ENCODE measurements at regions not wholly inside any gene's neighbourhood (a gene's known extent, or its start where the extent isn't known, plus 50 kb on each side); places are given as distances from the start of the nearest gene placed in this dataset.
"Not testable (repeated sequence)": the region's sequence is repeated elsewhere in the genome, so short reads cannot be mapped to it uniquely, and the experiment has no call there.

DNA sequence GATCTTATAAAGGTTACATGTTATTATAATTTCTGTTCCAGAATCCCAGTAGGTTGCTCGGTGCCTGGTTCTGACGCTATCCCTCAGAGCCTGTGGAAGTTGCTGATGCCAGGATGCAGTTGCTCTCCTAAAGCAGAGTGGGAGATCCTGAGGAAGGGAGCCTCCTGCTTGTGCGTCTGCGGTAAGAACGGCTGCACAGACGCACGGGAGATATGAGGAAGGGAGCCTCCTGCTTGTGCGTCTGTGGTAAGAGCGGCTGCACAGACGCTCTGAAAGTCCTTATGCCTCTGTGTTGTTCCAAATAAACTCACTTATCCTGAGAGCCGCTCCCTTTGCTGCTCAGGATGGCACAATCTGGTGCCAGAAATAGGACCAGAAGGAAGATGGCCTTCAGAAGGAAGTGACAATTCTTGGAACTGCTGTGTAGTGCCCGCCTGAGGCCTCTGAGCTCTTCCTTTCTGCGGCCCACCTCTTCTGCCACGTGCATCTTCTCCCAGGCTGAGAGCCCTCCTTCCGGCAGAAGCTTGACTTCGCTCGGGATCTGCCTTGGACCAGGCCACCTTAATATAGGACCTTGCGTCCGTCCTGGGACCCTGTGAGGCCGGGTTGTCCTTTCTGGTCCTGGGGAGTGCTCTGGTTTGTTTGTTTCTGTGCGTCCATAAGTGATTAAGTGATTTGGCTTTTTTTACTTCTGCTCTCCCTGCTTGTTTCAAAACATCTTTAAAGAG is 89.5 kb downstream of the RTP5 start:
- no peak for DNase-seq (ENCODE audit: low spot score)

DNA sequence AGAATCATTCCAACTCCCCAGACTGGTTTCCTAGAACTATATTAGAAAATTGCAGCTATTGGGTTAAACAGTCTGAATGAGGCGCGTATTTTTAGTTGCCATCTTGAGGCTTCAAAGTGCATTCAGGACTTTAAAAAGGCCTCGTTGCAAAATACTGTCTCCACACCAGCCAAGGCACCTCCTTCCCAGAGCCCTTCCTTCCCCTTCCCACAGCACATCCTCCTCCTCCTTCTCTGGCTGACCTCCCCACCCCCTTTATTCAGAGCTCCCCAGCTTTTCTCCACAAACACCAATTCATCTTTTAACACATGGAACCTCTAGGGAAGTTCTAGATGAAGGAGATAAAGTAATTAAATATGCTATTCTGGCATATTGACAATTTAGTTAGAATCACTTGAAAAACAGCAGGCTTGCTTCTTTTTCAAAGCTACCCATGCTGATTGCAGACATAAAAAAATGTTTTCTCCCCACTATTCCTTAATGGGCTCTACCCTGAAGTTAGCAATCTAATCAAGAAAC is 90.3 kb downstream of the RTP5 start:
- DNase-seq (ENCODE audit: low spot score), result no peak

DNA sequence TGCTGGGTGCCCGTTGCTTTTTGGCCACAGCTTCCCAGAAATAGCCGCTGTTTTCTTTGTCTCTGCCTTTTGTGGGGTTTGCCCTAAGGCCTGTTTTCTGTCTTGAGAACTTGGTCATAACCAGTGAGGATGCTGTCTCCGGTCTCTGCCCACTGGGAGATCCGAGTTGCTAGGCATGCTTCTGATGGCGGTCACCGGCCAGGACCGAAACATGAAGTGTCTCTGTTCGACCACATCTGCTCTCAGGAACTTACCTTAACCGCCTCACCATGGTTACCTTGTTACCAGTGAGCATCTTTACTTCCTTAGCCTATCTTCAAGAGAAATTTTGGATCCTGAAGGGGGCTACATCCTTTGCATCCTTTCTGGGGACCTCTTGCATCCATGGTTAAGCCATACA is 91.9 kb downstream of the RTP5 start:
- DNase-seq (ENCODE audit: low spot score), result no peak

DNA sequence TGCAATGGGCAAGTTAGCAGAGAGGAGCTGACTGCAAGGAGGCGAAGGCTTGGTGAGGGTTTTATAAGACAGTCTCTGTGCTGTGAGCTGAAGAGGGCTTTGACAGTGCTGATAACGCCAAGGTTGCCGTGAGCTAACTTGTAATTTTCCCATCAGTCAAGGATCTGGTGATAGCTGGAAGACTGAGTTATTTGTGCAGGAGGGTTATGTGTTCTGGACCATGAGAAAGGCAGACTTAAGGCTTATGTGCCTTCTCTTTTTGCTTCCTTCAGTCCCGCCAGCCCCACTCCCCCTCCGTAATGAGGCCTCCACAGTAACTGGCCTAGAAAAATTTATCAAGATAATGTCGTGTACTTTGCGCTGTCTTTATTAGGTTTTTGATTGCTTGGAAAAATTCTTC is 94.6 kb downstream of the RTP5 start:
- no peak for DNase-seq (ENCODE audit: low spot score)

DNA sequence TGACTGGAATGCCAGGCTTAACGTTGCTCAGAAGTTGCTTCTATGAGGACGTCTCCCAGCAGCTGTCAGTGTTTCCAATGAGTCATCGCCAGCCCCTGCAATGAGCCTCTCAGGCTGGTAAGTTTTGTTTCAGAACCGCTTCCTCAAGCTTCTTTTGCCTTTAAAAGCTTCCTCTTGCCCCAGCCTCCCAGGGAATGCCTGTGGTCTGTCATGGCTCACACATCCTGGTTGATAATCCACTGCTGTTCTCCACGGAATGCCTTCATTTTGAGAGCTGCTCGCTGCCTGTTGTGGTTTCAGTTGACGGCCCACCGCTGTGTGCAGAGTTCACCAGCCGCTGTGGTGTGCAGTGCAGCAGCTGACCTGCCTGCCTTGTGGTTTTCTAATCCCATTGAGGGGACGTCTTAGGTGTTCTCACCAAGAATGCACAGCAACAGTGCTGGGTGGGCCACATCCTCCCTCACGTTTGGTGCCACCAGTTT is 96.4 kb downstream of the RTP5 start:
- DNase-seq (ENCODE audit: low spot score), result peak; percentile 47

DNA sequence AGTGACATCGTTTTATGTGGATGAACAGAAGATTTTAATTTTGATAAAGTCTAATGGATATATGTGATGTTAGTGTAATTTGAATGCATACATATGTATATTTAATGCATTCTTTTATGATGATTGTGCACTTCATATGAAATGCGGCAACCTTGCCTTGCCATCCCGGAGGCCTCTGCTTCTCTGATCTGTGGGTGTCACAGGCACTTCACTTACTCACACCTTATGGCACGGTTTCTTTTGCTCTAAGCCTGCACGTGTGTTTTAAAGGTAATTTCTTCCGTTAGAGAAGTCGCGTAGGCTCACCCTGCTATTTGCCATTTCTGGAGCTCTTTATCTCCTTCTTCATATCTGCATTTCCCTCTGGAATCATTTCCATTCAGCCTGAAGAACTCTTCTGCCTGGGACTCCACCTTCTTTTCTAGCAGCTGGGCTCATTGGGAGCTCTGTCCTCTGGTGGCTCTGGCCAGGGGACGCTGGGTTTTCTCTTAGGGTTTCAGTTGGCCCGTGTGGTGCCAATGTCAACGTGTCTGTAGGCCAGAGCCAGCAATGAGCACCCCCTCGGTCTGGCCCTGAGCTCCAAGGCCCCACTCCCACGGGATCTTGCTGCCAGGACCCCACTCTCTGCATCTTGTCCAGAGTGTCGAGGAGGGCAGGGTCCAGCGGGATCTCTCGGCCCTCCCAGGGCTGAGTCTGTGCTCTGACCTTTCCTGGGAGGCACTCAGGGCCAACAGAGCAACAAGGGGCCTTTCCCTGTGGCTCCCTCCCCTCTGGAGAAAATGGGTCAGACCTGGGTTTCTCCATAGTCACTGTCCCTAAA is 97.3 kb downstream of the RTP5 start:
- DNase-seq (ENCODE audit: low spot score), result no peak

DNA sequence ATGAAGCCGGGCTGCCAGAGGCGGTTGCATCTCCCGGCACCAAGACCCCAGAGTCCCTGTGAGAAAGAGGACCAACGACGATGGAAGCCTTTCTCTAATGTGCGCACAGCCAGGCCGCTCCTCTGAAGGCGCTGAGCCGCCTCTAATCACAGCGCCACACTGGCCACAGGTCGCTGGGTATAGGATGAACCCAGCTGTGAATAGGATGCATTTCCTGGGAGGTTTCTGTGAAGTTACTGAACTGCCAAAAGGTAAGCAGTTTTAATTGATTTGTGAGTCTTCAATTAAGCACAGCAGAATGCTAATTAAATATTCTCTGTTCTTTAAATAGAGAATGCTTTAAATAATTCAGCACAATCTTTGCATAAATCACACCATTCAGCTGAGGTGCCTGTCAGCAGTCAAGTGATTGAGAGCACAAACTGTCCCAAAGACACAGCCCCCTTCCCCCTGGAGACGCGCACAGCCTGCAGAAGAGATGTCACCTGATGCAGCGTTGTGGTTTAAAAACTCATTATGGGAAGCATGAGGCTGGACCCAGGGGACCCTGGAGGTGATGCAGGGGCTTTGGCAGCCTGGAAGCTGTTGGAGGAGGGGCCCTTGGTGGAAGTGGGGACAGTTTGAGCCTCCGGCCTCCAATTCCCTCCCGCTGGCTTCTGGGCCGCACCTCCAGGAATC is 98.1 kb downstream of the RTP5 start:
- DNase-seq (ENCODE audit: low spot score), result peak; percentile 53

DNA sequence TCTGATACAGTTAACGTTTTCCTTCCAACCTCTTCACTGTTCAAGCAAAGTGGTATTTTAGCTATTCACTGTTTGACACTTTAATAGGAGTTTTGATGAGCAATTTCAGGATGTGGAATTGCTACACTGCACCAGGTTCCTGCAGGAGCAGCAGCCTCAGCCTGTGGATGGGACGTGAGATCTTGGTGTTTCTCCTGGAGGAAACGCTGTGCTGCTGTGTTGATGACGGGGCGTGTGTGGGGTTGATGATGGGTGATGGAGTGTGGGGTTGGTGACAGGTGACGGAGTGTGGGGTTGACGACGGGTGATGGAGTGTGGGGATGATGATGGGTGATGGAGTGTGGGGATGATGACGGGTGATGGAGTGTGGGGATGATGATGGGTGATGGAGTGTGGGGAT is 98.9 kb downstream of the RTP5 start:
- no peak for DNase-seq (ENCODE audit: low spot score)

DNA sequence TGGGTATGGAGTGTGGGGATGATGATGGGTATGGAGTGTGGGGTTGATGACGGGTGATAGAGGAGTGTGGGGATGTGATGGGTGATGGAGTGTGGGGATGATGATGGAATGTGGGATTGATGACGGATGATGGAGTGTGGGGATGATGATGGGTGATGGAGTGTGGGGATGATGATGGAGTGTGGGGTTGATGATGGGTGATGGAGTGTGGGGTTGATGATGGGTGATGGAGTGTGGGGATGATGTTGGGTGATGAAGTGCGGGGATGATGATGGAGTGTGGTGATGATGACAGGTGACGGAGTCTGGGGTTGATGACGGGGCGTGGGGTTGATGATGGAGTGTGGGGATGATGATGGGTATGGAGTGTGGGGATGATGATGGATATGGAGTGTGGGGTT is 99.7 kb downstream of the RTP5 start:
- not testable (repeated sequence) for DNase-seq (ENCODE audit: low spot score)

DNA sequence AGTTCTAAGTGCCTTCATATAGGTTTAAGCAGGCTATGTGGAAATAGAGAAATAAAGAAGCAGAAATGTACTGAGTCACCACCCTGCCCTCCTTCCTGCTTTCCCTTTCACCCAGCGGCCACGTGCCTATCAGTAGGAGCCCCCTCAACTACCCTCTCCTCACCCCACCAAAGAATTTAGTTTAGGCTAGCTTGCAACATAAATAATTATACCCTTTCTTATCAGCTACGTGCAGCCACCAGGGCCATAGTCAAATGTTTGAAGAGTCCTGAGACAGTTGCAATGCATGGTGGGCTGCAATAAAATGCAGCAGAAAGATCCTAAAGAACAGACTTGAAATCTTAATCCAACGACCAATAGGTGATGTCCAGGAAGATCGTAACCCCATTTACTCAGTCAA is 101.2 kb downstream of the RTP5 start:
- DNase-seq (ENCODE audit: low spot score), result no peak

DNA sequence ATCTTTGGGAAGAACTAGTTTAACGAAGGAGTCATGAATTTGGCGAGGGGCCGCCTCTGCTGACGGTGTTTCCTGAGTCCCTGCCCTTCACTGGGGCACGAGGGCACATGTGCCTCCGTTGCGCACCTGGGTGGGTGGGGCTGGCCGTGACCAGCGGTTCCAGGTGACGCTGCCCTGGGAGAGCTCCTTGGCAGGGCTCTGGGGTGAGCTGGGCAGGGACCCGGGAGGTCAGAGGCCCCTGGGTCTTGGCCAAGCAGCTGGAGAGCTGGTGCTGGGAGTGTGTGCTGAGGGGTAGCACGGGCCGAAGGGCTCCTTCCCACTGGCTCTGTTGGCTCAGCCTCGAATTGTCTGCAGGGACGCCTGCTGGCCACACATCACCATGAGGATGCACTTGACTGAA is 104.6 kb downstream of the RTP5 start:
- no peak for DNase-seq (ENCODE audit: low spot score)

DNA sequence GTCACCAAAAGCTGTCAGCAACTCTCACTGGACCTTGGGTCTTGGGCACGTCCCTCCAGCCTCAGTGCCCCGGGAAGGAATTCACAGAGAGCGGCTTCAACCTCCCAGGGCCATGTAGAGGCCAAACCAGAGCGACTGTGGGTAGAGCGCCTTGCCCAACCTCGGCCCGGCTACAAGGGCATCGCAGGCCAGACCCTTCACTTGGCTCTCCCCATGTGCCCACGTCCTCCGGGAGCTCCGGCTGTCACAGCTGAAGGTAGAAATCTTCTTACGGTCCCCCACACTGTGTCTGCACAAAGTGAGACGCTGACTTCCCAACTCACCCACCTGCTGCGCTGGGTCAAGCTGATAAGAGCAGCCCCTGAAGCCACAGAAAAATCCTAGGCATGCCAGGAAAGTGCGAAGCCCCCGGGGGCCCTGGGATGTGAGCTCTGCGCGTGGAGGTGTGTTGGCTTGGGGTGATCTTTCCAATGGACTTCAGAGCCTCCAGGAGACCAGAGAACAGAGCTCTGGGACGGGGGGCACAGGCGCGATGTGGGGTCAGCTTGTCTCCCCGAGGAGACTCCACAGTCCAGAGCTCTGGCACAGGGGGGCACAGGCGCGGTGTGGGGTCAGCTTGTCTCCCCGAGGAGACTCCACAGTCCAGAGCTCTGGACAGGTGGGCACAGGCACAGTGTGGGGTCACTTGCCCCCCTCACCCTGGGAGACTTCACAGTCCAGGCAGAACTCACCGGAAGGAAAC is 105.5 kb downstream of the RTP5 start:
- no peak for DNase-seq (ENCODE audit: low spot score)

DNA sequence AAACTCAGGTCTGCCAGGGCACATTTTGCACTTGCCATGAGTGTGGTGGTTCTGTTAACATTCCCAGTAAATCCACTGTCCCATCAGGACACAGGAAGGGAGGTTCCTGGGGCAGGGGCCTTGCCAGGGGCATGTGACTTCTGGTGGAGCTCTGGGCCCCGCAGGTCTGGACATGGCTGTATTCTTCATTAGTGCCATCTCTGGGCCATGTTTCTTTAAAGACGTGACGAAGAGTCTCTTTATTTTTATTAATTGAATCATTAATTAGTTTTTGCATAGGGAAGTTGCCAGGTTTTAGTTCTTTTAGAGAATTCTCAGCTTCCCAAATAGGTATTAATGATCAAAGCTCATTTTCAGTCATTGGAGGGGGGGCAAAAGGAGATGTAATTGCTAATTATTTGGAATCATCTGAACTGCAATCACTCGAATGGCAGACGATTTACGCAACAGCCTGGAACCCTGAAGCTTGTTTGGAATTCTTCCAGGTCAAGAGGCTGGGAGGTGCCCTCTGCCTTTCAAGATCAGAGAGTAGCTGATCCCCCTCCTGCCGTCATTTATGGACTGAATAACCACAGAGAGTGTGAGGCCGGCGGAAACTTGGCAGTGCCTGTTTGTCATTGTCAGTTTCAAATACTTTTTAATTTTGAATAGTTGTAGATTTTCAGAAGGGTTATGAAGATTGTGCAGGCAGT is 106.2 kb downstream of the RTP5 start:
- DNase-seq (ENCODE audit: low spot score), result no peak

DNA sequence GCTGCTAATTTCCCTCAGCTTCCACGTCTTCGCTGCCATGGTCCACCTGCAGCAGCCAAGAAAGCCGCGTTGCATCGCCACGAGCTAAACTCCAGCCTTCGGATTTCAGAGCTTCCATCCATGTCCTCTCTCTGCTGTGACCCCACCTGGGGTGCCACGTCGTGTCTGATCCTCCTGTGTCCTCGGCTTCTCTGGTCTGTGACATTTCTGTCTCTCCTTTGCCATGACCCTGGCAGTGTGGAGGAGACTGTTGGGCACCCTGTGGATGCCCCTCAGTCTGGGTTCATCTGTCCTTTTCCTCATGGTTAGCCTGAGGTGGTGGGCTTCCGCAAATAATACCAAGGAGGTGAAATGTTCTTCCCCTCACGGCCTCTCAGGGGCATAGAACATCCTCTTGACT is 106.8 kb downstream of the RTP5 start:
- DNase-seq (ENCODE audit: low spot score), result no peak

DNA sequence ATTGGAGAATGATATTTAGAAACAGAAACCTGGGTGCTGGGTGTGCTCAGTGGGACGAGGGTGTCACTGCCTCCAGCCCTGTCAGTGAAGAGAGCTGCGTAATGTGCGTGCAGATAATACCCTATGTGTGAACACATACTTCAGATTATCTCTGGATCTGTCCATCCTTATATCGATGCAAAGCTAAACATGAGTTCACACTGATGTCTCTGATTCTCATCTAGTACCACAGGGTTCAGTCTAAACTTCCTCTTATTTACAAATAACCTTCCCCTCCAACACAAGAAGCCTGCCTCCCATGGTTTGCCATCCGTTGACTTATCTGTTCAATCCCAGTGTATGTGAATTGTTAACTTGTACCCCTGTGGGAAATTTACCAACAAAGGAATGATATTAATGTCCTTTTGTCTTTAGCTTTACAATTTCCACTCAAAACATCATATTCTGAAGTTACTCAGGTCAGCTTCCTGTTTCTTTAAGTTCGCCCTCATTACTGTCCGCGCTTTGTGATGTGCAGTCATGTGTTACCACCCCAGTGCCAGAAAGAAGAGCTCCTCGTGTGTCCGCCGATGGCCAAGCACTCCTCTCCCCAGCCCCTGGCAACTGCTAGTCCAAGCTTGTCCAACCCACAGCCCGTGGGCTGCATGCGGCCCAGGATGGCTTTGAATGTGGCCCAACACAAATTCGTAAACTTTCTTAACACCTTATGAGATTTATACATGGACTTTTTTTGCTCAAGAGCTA is 108.2 kb downstream of the RTP5 start:
- DNase-seq (ENCODE audit: low spot score), result peak; percentile 13

DNA sequence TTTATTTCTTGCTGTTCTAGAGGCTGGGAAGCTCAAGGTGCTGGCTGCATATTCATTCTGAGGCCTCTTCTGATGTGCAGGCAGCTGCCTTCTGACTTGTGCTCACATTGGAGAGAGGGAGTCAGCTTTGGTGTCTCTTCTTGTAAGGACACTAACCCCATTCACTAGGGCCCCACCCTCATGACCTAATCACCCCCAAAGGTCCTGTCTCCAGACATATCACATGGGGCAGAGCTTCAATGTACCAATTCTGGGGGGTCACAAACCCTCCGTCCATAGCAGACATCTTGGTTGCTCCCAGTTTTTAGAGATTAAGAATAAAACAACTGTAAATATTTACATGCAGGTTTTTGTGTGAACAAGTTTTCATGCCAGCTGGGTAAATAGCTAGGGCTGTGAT is 109.1 kb downstream of the RTP5 start:
- no peak for DNase-seq (ENCODE audit: low spot score)

DNA sequence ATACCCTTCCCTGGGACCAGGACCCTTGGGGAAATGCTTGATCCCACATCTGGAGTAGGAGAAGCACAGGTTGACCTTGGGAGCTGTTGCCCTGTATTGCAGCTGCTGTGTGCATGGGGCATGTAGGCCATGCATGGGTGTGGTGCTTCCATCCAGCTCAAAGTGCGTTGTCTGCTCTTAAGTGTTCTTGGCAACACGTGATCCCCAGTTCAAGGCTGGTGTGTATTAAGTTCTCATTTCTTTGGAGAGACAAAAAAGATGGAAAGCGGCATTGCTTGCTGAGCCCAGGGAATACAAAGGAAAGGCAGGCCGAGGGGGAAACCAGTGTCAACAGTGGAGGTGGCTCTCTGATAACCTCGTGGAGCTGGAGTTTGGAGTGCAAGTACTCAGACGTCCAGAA is 110.7 kb downstream of the RTP5 start:
- DNase-seq (ENCODE audit: low spot score), result no peak

DNA sequence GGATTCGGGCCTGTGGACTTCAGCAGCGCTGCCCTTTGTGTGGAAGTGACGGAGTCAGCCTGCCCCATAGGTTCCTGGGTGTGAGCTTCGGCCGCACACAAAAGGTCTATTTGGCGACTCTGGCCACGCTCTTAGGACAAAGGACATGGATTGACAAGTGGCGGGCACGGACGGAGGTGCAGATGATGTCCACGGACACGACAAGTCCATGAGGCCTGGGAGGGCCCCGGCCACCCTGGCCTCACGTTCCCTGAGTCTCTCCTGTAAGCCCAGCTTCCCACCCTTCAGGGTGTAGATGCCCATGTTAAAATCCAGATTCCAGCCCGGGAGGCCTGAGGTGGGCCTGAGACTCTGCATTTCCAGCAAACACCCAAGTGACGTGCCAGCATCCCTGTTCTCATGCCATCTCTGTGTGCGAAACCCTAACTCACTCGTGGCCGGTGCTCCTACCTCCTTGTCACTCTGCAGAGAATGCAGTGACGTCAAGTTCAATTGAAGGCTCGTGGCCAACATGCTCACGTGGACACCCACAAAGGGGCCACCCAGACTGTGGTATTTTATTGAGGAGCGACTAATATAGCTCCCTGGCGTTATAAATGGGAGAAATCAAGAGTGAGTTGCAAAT is 111.7 kb downstream of the RTP5 start:
- DNase-seq (ENCODE audit: low spot score), result no peak

DNA sequence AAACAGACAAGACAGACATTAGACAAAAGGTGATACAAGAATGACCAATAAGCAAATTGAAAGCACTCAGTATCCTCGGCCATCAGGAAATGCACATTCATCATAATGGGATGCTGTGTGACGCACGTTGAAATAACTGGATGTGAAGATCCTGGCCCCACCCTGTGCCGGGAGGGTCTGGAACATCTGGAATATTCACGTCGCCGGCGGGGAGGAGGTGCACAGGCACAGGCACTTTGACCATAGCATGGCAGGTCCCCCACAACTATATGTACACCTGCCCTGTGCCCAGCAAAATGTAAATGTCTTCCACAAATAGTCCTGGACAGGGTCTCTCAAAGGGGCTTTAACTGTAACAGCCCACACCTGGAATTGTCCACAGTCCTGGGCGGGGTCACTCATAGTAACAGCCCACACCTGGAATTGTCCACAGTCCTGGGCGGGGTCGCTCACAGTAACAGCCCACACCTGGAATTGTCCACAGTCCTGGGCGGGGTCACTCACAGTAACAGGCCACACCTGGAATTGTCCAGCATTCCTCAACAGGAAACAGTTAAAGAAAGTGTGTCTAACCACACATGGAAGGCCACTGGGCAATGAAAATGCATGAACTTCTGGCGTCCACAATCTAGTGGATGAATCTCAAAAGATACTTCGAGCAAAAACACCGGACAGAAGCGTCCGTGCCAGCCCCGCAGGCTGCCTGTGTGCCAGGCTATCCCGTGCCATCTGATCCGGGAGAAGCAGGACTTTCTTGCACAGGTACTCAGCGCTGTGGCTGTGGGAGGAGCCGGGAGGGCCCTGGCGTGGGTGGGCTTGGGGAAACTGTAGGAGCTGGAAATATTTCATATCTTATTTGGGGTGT is 113.4 kb downstream of the RTP5 start:
- DNase-seq (ENCODE audit: low spot score), result no peak
